GM12872 (cell line): ENCODE measurements at regions not wholly inside any gene's neighbourhood (a gene's known extent, or its start where the extent isn't known, plus 50 kb on each side); places are given as distances from the start of the nearest gene placed in this dataset.

Experiments used
- CTCF ChIP-seq: IDR thresholded peaks from 3 replicates; pipeline ENCODE4 v1.5.1; 2011; ENCODE audit warnings: low read depth, mild to moderate bottlenecking, low read length, moderate library complexity; ENCODE audit not compliant: insufficient read depth

DNA sequence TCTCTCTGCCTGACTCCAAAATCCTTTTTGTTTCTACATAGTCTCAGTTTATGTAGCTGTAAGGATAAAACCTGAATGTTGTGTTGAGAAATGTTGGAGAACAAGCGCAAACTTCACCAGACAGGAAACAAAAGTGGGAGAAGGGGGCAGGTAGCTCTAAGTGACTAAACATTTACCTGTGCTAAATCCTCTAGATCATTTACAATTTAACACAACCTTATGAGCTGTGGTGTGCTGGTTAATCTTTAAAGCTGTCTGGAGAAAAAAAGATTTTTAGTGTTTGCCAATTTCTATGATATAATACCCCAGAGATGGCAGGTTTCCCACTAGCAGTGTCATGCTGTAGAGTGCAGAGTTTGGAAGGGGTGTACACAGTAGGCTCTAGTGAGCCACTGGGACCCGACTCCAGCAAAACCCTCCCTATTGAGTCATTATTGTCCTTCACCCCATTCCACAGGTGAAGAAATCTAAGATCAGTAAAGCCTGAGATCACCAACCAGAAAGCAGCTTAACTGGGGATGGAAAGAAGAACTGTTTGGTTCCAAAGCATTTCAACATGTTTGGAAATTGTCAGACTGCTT lies 992.0 kb downstream of the DCDC2C start:
- no peak for TF ChIP-seq CTCF

GRCh38 chr2:4715065-4715464 lies 977.1 kb upstream of the SOX11 start:
- no peak for TF ChIP-seq CTCF

DNA sequence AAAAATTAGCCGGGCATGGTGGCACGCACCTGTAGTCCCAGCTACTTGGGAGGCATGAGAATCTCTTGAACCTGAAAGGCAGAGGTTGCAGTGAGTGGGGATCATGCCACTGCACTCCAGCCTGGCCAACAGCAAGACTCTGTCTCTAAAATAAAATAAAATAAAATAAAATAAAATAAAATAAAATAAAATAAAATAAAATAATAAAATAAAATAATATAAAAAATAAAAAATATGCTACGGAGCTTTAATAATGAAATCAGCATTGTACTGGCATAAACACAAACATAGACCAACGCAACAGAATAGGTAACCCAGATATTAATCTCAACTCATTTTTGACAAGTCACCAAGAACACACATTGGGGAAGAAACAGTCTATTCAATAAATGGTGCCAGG lies 973.4 kb upstream of the SOX11 start:
- no peak for TF ChIP-seq CTCF

DNA sequence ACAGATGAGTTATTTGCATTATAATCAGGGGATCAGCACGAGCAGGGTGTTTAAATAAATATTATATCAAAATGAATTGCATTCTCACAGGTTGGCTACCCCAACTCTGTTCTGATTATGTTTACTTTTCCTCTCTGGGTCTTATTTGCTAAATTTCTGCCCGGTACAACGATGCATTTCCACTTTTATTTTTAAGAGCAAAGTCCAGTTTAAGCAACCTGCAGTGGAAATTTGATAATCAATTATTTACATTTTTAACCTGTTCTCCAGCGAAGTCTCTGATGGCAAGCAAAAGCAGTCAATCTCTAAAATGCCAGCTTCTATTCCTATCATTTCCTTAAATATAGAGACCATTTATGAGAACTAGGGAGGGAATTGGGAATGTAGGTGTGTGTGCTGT lies 966.6 kb upstream of the SOX11 start:
- no peak for TF ChIP-seq CTCF

DNA sequence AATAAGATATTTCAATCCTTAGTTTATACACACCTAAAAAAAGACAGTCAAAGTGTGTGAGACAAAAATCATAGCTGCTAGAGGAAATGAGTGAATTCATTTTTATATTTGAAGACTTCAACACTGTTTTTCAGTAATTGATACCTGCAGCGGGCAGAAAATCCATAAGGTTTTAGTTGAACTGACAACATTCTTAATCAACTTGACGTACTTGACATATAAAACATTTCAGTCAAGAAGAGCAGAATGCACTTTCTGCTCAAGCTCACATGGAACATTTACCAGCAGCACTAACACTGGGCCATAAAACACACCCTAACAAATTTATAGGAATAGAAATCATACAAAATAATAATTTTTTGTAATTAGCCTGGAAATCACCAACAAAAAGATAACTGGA lies 959.6 kb upstream of the SOX11 start:
- TF ChIP-seq CTCF = no peak

- no peak for TF ChIP-seq CTCF
Observed at GRCh38 chr2:4745056-4745991, 946.9 kb upstream of the SOX11 start.

DNA sequence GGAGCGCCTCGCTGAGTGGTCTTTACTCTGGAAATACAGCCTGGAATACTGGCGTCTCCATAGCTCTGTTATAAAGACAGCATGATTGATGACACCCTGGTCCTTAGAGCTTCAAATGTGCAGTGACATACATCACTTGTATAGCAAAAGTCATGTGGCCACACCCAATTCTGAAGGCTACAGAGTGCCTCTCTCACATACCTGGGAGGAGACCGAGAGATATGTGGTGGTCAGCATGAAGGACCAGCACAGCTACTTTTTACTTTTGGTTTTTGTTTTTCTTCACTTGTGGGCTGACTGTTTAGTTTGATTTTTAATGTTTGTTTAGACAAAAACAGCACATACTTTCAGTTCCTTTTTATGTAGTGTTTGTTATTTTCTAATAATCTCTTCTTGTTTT lies 938.5 kb upstream of the SOX11 start:
- TF ChIP-seq CTCF = no peak
